ENCODE measurements at regions not wholly inside any gene's neighbourhood (a gene's known extent, or its start where the extent isn't known, plus 50 kb on each side); places are given as distances from the start of the nearest gene placed in this dataset.

GRCh38 chr12:126019385-126019784 lies 954.1 kb downstream of the AACS start:
- TF ChIP-seq CTCF (IDR thresholded peaks at IDR 0.05) (no peak), POLR2AphosphoS5 (IDR thresholded peaks at IDR 0.05) (no peak), POLR2A (IDR thresholded peaks at IDR 0.05) (no peak)

All from prostate gland (tissue), 2 donors.